Motor neuron (in vitro differentiated cells): ENCODE measurements at regions not wholly inside any gene's neighbourhood (a gene's known extent, or its start where the extent isn't known, plus 50 kb on each side); places are given as distances from the start of the nearest gene placed in this dataset.
"Not testable (repeated sequence)": the region's sequence is repeated elsewhere in the genome, so short reads cannot be mapped to it uniquely, and the experiment has no call there.

Experiments used
- ATAC-seq, 8 experiments: fragments of 200-7000 bp; cut with Tn5 transposase; replicated peaks in 6 of 8; 2 replicates each; pipeline ENCODE4 v1.8.0; 2021; ENCODE audit warnings: mild to moderate bottlenecking in 8 of 8, moderate library complexity in 8 of 8
- H3K27ac ChIP-seq, 2 donors: fragments of 250-450 bp; sonication (Bioruptor Pico); 2 replicates each; pipeline ENCODE4 v1.9.0; 2021; ENCODE audit warnings: antibody characterized with exemption in 2 of 2, mild to moderate bottlenecking in 2 of 2, moderate library complexity in 1 of 2
- H3K4me1 ChIP-seq, 2 donors: fragments of 250-450 bp; sonication (Bioruptor Pico); replicated peaks in 1 of 2; 2 replicates each; pipeline ENCODE4 v1.6.1; 2021; ENCODE audit warnings: antibody characterized with exemption in 2 of 2, mild to moderate bottlenecking in 2 of 2, moderate library complexity in 1 of 2
- H3K4me3 ChIP-seq, 5 donors: fragments of 250-450 bp; sonication (Bioruptor Pico); 2 replicates each; pipeline ENCODE4 v1.9.0; 2021; ENCODE audit warnings: antibody characterized with exemption in 5 of 5, mild to moderate bottlenecking in 5 of 5, moderate library complexity in 4 of 5
- WGBS, 10 experiments: fragments of 450-650 bp; shearing (Covaris generic); methylation state at CpG; one replicate each; pipeline ENCODE4 v1.0.0; 2022; 5-methylcytosine and 5-hydroxymethylcytosine counted together
- in situ Hi-C, 9 experiments: fragments of 400-800 bp; cut with MboI; loops; one replicate each; pipeline ENCODE4 v1.15.0; 2021; ENCODE audit warnings: low sequenced_read_pairs in 9 of 9, low pct_unique_long_range_greater_than_20kb in 2 of 9; ENCODE audit not compliant: unreplicated experiment in 9 of 9

GRCh38 chr13:72634859-72635258, 92.6 kb downstream of the MZT1 start:
- WGBS, 10 experiments: 0 to 100% (median 67%) methylated on average over 1 of the region's 1 CpG; no CpG with 5 or more reads in 1 of the 10 experiments
- in situ Hi-C loops: no loop called here
- H3K4me3 ChIP-seq: no peak overlapping the region
- ATAC-seq: no peak
- H3K4me1 ChIP-seq: no peaks in the 10 kb centered on the region
- H3K27ac ChIP-seq: no peak overlapping the region

DNA sequence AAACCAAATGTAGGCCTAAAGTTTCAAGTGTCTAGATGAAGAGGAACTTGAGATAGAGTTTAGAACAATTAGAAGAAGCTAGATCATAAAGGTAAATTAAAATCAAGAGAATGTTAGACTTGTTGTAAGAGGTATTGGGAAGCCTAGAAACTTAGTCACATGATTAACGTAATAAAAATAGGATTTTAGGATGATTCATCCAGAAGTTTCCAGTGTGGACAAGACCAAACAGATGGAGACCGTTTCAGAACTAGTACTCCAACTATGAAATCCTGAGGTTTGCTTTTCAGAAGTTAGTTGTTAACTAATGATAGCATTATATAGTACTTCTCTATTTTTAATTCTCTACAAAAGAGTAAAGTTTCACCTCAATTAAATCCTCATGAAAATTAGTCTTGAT, 104.9 kb downstream of the MZT1 start:
- H3K27ac ChIP-seq: no peak overlapping the region
- no peak overlapping the region for H3K4me3 ChIP-seq
- ATAC-seq: no peak
- in situ Hi-C loops: no loop called here
- H3K4me1 ChIP-seq: no peaks in the 10 kb centered on the region
- 0 to 100% (median 91%) methylated on average over 1 to 2 of the region's 2 CpGs for WGBS, 10 experiments

DNA sequence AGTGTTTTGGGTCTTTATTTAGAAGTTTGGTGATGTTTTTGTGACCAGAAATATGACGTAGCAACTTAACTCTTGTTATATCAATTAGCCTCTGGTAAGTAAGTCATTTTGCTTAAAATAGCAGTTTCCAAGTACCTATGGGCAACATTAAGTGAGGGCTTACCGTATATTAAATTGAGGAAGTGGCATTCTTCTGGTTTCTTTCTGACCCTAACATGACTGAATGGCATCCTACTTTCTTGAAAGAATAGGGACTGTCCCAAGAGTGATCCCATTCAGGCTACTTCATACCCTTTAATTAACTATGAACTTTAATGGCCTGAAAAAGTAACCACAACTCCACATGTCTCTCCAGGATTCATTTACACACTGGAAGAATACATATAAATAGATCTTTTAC, 106.6 kb downstream of the MZT1 start:
- no peak overlapping the region for H3K4me3 ChIP-seq
- no peak for ATAC-seq
- no peak overlapping the region for H3K27ac ChIP-seq
- WGBS, 10 experiments: 0 to 100% (median 82%) methylated on average over 1 to 2 of the region's 2 CpGs; no CpG with 5 or more reads in 1 of the 10 experiments
- in situ Hi-C loops: no loop called here
- no peaks in the 10 kb centered on the region for H3K4me1 ChIP-seq

- ATAC-seq: no peak
- Histone ChIP-seq H3K4me1 (no peaks in the 10 kb centered on the region), H3K27ac (no peak overlapping the region), H3K4me3 (no peak overlapping the region)
- in situ Hi-C loops: no loop called here
- 31 to 100% (median 100%) methylated on average over 1 of the region's 1 CpG; no CpG with 5 or more reads in 1 of the 10 experiments for whole genome bisulfite sequencing, 10 experiments
Measured at GRCh38 chr13:72617951-72618350, 109.5 kb downstream of the MZT1 start.

GRCh38 chr13:72617186-72617585, 110.2 kb downstream of the MZT1 start:
- H3K27ac ChIP-seq: no peak overlapping the region
- ATAC-seq: no peak
- no peak overlapping the region for H3K4me3 ChIP-seq
- in situ Hi-C loops: no loop called here
- no peaks in the 10 kb centered on the region for H3K4me1 ChIP-seq
- WGBS, 10 experiments: 8 to 94% (median 22%) methylated on average over 2 of the region's 2 CpGs; no CpG with 5 or more reads in 3 of the 10 experiments

- ATAC-seq, H3K4me1 ChIP-seq, H3K27ac ChIP-seq, H3K4me3 ChIP-seq, in situ Hi-C loops: not testable (repeated sequence)
- 60 to 100% (median 82%) methylated on average over 1 to 6 of the region's 29 CpGs; no CpG with 5 or more reads in 6 of the 10 experiments for WGBS, 10 experiments
Measured at GRCh38 chr13:72610251-72610891, 117.1 kb downstream of the MZT1 start.

DNA sequence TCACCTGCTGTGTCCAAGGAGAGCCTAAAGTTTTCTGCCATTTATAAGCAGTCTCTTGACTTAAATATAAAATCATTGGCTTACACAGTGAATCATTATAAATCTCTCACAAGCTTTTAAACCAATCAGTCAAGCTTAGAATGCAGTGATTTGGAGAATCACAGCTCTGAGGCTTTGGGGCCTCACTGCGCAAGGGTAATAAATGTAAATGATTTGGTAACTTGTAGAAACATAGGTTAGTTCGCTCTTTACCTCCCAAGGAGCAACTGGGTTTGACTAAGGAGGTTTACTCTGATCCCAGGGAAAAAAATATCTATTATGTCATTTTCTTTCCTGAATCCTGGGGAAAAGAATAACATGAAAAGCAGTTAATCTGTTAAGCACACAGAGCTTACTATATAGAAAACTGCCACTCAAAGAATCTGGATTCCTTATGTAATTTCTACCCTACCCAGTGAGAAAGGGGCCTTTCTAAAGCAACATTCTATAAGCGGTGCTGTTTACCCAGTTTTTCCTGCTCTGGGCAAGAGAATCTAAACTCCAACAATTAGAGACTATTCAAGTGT, 128.2 kb downstream of the MZT1 start:
- ATAC-seq: no peak
- Histone ChIP-seq H3K4me1 (peaks cover 0 to 6% of the 10 kb centered on the region in 2 donors), H3K4me3 (no peak overlapping the region), H3K27ac (no peak overlapping the region)
- WGBS, 10 experiments: 0 to 94% (median 60%) methylated on average over 1 to 3 of the region's 3 CpGs
- in situ Hi-C loops: no loop called here

DNA sequence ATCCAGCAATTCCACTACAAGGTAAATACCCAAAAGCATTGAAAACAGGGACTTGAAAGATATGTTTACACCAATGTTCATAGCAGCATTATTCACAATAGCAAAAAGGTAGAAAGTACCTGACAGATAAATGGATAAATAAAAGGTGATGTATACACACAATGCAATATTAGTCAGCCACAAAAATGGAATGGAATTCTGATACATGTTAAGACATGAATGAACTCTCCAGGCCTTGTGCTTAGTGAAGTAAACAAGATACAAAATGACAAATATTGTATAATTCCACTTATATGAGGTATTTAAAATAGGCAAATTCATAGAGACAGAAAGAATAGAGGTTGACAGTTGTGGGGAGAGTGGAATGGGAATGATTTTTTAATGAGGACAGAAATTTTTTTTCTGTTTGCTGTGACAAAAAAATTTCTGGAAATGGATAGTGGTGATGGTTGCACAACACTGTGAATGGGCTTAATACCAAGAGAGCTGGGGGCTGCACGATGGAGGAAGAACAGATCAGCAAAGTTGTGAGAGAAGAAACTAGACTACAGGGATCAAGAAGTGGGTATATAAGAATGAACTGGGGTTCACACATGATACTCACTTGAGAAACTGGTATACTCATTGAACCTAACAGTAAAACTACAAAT, 137.2 kb downstream of the MZT1 start:
- Histone ChIP-seq H3K4me1 (no peaks in the 10 kb centered on the region), H3K4me3 (no peak overlapping the region), H3K27ac (no peak overlapping the region)
- no peak for ATAC-seq
- 0 to 100% (median 86%) methylated on average over 1 of the region's 1 CpG; no CpG with 5 or more reads in 3 of the 10 experiments for WGBS, 10 experiments
- in situ Hi-C loops: no loop called here

DNA sequence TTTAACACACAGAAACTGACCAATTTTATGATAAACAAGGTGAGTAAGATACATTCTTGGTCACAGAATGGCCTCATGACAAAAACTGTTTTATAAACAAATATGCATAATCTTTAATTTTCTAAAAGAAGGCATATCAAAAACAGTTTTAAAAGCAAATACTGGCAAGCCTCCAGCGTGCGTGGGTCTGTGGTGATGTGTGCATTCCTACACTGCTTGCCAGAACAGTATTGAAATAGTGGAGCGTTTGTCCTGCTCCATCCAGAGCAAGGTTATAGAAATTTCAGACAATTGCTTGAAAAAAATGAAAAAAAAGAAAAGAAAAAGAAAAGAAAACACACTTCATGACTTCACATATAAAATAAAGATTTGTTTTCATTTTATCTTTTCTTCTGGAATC, 140.9 kb downstream of the MZT1 start:
- in situ Hi-C loops: no loop called here
- Histone ChIP-seq H3K4me3 (no peak overlapping the region), H3K27ac (no peak overlapping the region), H3K4me1 (no peaks in the 10 kb centered on the region)
- WGBS, 10 experiments: 0 to 100% (median 83%) methylated on average over 1 to 3 of the region's 3 CpGs
- ATAC-seq: peak in 1 of 8 experiments; percentile 59

DNA sequence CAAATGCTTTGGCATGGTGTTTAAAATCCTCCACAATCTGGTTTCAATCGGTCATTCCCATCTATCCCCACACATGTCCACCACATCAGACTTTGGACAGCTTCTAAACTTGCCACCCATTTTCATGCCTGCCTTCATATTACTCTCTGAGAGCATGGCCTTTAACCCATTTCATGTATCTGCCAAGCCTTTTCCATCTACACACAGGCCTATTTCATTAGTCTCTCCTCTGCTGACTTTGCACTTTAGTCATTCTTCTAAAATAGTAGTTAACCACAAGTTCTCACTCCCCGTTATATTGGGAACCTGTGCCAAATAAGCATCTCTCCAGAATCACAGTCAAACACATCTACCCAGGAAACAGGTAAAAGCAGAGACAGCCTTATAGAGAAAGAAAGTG, 142.2 kb downstream of the MZT1 start:
- ATAC-seq: no peak
- in situ Hi-C loops: no loop called here
- 0 to 100% (median 83%) methylated on average over 1 to 2 of the region's 2 CpGs; no CpG with 5 or more reads in 3 of the 10 experiments for WGBS, 10 experiments
- Histone ChIP-seq H3K27ac (no peak overlapping the region), H3K4me1 (no peaks in the 10 kb centered on the region), H3K4me3 (no peak overlapping the region)

DNA sequence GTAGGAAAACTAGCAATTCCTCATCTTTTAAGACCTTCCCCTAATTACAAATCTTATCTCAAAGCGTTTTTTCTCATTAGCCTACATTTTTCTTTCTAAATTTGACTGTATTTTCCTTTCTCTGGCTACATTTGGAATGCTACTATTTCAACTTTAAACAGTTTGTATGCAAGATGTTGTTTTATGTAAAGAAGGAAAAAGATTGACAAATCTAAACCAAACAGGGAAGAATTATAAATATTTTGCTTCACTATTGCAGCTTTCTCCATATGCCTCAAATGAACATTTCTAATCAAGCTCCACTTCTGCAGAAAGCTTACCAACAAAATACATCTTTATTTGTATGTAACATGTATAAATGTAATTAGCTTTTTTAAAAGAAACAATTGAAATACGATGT, 156.2 kb downstream of the MZT1 start:
- peaks cover 0 to 3% of the 10 kb centered on the region in 2 donors for H3K4me1 ChIP-seq
- H3K27ac ChIP-seq: no peak overlapping the region
- in situ Hi-C loops: no loop called here
- H3K4me3 ChIP-seq: no peak overlapping the region
- WGBS, 10 experiments: 0 to 91% (median 70%) methylated on average over 2 of the region's 2 CpGs; no CpG with 5 or more reads in 1 of the 10 experiments
- no peak for ATAC-seq

GRCh38 chr13:72570019-72570418, 157.4 kb downstream of the MZT1 start:
- no peak for ATAC-seq
- Histone ChIP-seq H3K27ac (no peak overlapping the region), H3K4me1 (peaks cover 0 to 3% of the 10 kb centered on the region in 2 donors), H3K4me3 (no peak overlapping the region)
- in situ Hi-C loops: no loop called here
- 0 to 97% (median 80%) methylated on average over 1 to 4 of the region's 4 CpGs; no CpG with 5 or more reads in 1 of the 10 experiments for WGBS, 10 experiments

DNA sequence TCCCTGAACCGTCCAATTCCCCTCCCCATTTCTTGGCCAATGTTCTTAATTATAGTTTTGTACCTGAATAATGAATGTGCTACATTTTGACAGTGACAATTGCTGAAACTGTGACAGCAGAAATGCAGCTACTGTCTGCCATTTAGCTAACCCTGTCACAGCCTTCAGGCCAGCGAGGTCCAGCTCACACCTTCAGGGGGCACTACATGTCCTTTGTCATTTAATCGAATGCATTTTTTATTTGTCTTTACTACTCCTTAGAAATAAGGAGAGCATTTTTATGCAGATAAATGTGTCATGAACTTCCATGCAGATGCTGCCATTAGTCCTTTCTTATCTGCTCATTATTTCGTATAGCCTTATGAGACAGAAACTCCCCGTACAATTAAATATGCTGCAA, 159.9 kb downstream of the MZT1 start:
- WGBS, 10 experiments: 0 to 47% (median 29%) methylated on average over 3 to 5 of the region's 5 CpGs; no CpG with 5 or more reads in 3 of the 10 experiments
- Histone ChIP-seq H3K4me1 (peaks cover 0 to 3% of the 10 kb centered on the region in 2 donors), H3K27ac (no peak overlapping the region), H3K4me3 (no peak overlapping the region)
- ATAC-seq: no peak
- in situ Hi-C loops: no loop called here
